GM23248 (cell line): ENCODE measurements at regions not wholly inside any gene's neighbourhood (a gene's known extent, or its start where the extent isn't known, plus 50 kb on each side); places are given as distances from the start of the nearest gene placed in this dataset.

Source experiments
- DNase-seq: peaks from one replicate; pipeline ENCODE4 v3.0.0-alpha.2; 2015
- H2AFZ ChIP-seq: fragments of 200-600 bp; sonication (generic); 2 replicates; pipeline ENCODE4 v1.6.1; 2016; ENCODE audit warnings: antibody characterized with exemption
- H3F3A ChIP-seq: fragments of 200-600 bp; sonication (generic); 2 replicates; pipeline ENCODE4 v1.6.1; 2016; ENCODE audit warnings: mild to moderate bottlenecking, antibody characterized with exemption, mixed run types; ENCODE audit not compliant: insufficient read depth
- H3K27ac ChIP-seq: fragments of 200-600 bp; sonication (generic); 2 replicates; pipeline ENCODE4 v1.5.1; 2016; ENCODE audit warnings: mild to moderate bottlenecking
- H3K27me3 ChIP-seq: fragments of 200-600 bp; sonication (generic); replicated peaks from 2 replicates; pipeline ENCODE4 v1.6.1; 2016; ENCODE audit warnings: mild to moderate bottlenecking; ENCODE audit not compliant: insufficient read depth
- H3K36me3 ChIP-seq: fragments of 200-600 bp; sonication (generic); 2 replicates; pipeline ENCODE4 v1.6.1; 2016; ENCODE audit warnings: low read depth, mild to moderate bottlenecking
- H3K4me1 ChIP-seq: fragments of 200-600 bp; sonication (generic); 2 replicates; pipeline ENCODE4 v1.6.1; 2016; ENCODE audit warnings: mild to moderate bottlenecking; ENCODE audit not compliant: insufficient read depth
- H3K4me2 ChIP-seq: fragments of 200-600 bp; sonication (generic); one replicate; pipeline ENCODE4 v1.6.1; 2016; ENCODE audit warnings: mild to moderate bottlenecking; ENCODE audit not compliant: unreplicated experiment
- H3K4me3 ChIP-seq: fragments of 200-600 bp; sonication (generic); 2 replicates; pipeline ENCODE4 v1.5.1; 2016; ENCODE audit warnings: mild to moderate bottlenecking
- H3K79me2 ChIP-seq: fragments of 200-600 bp; sonication (generic); 2 replicates; pipeline ENCODE4 v1.6.1; 2016; ENCODE audit warnings: mild to moderate bottlenecking; ENCODE audit not compliant: insufficient read depth
- H3K9ac ChIP-seq: fragments of 200-600 bp; sonication (generic); 2 replicates; pipeline ENCODE4 v1.6.1; 2016; ENCODE audit warnings: mild to moderate bottlenecking
- H3K9me2 ChIP-seq: fragments of 200-600 bp; sonication (generic); 2 replicates; pipeline ENCODE4 v1.6.1; 2016; ENCODE audit warnings: mixed run types, mild to moderate bottlenecking, moderate library complexity; ENCODE audit not compliant: insufficient read depth
- H3K9me3 ChIP-seq: fragments of 200-600 bp; sonication (generic); one replicate; pipeline ENCODE4 v1.6.1; 2017; ENCODE audit warnings: low read depth
- H4K20me1 ChIP-seq: fragments of 200-600 bp; sonication (generic); 2 replicates; pipeline ENCODE4 v1.6.0; 2016; ENCODE audit not compliant: insufficient read depth
- EZH2 ChIP-seq: fragments of 200-600 bp; sonication (generic); IDR thresholded peaks from 2 replicates; pipeline ENCODE4 v1.6.1; 2018; ENCODE audit warnings: antibody characterized with exemption, mild to moderate bottlenecking; ENCODE audit not compliant: insufficient read depth, poor library complexity, severe bottlenecking
- EZH2phosphoT487 ChIP-seq: fragments of 200-600 bp; sonication (generic); IDR thresholded peaks from 2 replicates; pipeline ENCODE4 v1.6.1; 2018; ENCODE audit warnings: antibody characterized with exemption, moderate library complexity, mild to moderate bottlenecking, low read depth; ENCODE audit not compliant: insufficient read depth
- WGBS, 2 experiments: methylation state at CpG; one replicate each; pipeline ENCODE4 v1.1.6; 2015 to 2017; ENCODE audit warnings: low lambda C conversion rate in 2 of 2, low coverage in 1 of 2; ENCODE audit errors: missing lambda C conversion rate in 2 of 2; 5-methylcytosine and 5-hydroxymethylcytosine counted together
- in situ Hi-C: fragments of 300-500 bp; cut with MboI; formaldehyde crosslinking; loops from 2 replicates; pipeline ENCODE4 v1.15.0; 2020

- H3K9me3 ChIP-seq = no peaks in the 10 kb centered on the region
- in situ Hi-C loops = no loop called here
Measured at GRCh38 chr2:129388870-129389269, 590.6 kb upstream of the RAB6C start.

GRCh38 chr2:129393816-129394215, 585.6 kb upstream of the RAB6C start:
- Histone ChIP-seq H3K79me2 (no peaks in the 10 kb centered on the region), H2AFZ (no peak overlapping the region), H3K27me3 (no peaks in the 10 kb centered on the region), H3K4me2 (no peak overlapping the region), H3F3A (no peaks in the 10 kb centered on the region), H3K36me3 (no peaks in the 10 kb centered on the region), H3K27ac (no peak overlapping the region), H4K20me1 (no peaks in the 10 kb centered on the region), H3K4me1 (no peaks in the 10 kb centered on the region), H3K9ac (no peak overlapping the region), H3K9me2 (no peaks in the 10 kb centered on the region), H3K4me3 (no peak overlapping the region), H3K9me3 (no peaks in the 10 kb centered on the region)
- TF ChIP-seq EZH2 (no peak), EZH2phosphoT487 (no peak)
- DNase-seq = no peak
- WGBS, 2 experiments = 13 to 25% methylated on average over 2 of the region's 2 CpGs
- in situ Hi-C loops = no loop called here

More at GRCh38 chr2:129388870-129389269, 590.6 kb upstream of the RAB6C start:
- Histone ChIP-seq H3F3A (no peaks in the 10 kb centered on the region), H3K4me3 (no peak overlapping the region), H3K27me3 (no peaks in the 10 kb centered on the region), H4K20me1 (no peaks in the 10 kb centered on the region), H3K9me2 (no peaks in the 10 kb centered on the region), H3K9ac (no peak overlapping the region), H3K36me3 (no peaks in the 10 kb centered on the region), H3K4me2 (no peak overlapping the region), H2AFZ (no peak overlapping the region), H3K4me1 (no peaks in the 10 kb centered on the region), H3K79me2 (no peaks in the 10 kb centered on the region), H3K27ac (no peak overlapping the region)
- no peak for TF ChIP-seq EZH2phosphoT487
- no peak for TF ChIP-seq EZH2
- 20 to 34% methylated on average over 2 of the region's 2 CpGs for WGBS, 2 experiments
- DNase-seq = no peak

GRCh38 chr2:129396980-129397599, 582.4 kb upstream of the RAB6C start:
- H2AFZ ChIP-seq = no peak overlapping the region
- no peaks in the 10 kb centered on the region for H3K4me1 ChIP-seq
- no peaks in the 10 kb centered on the region for H3K9me3 ChIP-seq
- TF ChIP-seq EZH2phosphoT487 = no peak
- no peaks in the 10 kb centered on the region for H3K9me2 ChIP-seq
- no peak overlapping the region for H3K9ac ChIP-seq
- no peaks in the 10 kb centered on the region for H4K20me1 ChIP-seq
- no peaks in the 10 kb centered on the region for H3K79me2 ChIP-seq
- H3K27ac ChIP-seq = no peak overlapping the region
- in situ Hi-C loops = no loop called here
- peak; percentile 38 for DNase-seq
- H3K36me3 ChIP-seq = no peaks in the 10 kb centered on the region
- no peak overlapping the region for H3K4me3 ChIP-seq
- H3F3A ChIP-seq = no peaks in the 10 kb centered on the region
- no peaks in the 10 kb centered on the region for H3K27me3 ChIP-seq
- no peak overlapping the region for H3K4me2 ChIP-seq
- WGBS, 2 experiments = 28 to 37% methylated on average over 3 of the region's 3 CpGs

- H3K9me3 ChIP-seq = no peaks in the 10 kb centered on the region
- H3K9ac ChIP-seq = no peak overlapping the region
Measured at GRCh38 chr2:129400826-129401225, 578.6 kb upstream of the RAB6C start.

GRCh38 chr2:129402076-129402475, 577.4 kb upstream of the RAB6C start:
- no peaks in the 10 kb centered on the region for H3K4me1 ChIP-seq
- no peak overlapping the region for H3K27ac ChIP-seq
- no peak for DNase-seq
- H3K4me3 ChIP-seq = no peak overlapping the region
- H2AFZ ChIP-seq = no peak overlapping the region
- H3K36me3 ChIP-seq = no peaks in the 10 kb centered on the region
- no peaks in the 10 kb centered on the region for H3K79me2 ChIP-seq
- H3K4me2 ChIP-seq = no peak overlapping the region
- no peaks in the 10 kb centered on the region for H3K9me2 ChIP-seq
- in situ Hi-C loops = no loop called here
- H4K20me1 ChIP-seq = no peaks in the 10 kb centered on the region
- no peak overlapping the region for H3K9ac ChIP-seq
- H3K9me3 ChIP-seq = no peaks in the 10 kb centered on the region
- no peaks in the 10 kb centered on the region for H3F3A ChIP-seq
- 15 to 27% methylated on average over 2 of the region's 2 CpGs for WGBS, 2 experiments
- TF ChIP-seq EZH2phosphoT487 = no peak
- no peak for TF ChIP-seq EZH2
- H3K27me3 ChIP-seq = no peaks in the 10 kb centered on the region

More at GRCh38 chr2:129400826-129401225, 578.6 kb upstream of the RAB6C start:
- Histone ChIP-seq H4K20me1 (no peaks in the 10 kb centered on the region), H3K27ac (no peak overlapping the region), H3F3A (no peaks in the 10 kb centered on the region), H3K4me1 (no peaks in the 10 kb centered on the region), H3K9me2 (no peaks in the 10 kb centered on the region), H3K79me2 (no peaks in the 10 kb centered on the region), H3K4me3 (no peak overlapping the region), H3K36me3 (no peaks in the 10 kb centered on the region), H2AFZ (no peak overlapping the region), H3K27me3 (no peaks in the 10 kb centered on the region), H3K4me2 (no peak overlapping the region)
- WGBS, 2 experiments = 15 to 18% methylated on average over 7 of the region's 7 CpGs
- no peak for DNase-seq
- TF ChIP-seq EZH2phosphoT487 (no peak), EZH2 (no peak)
- in situ Hi-C loops = no loop called here
